ENCODE measurements at regions not wholly inside any gene's neighbourhood (a gene's known extent, or its start where the extent isn't known, plus 50 kb on each side); places are given as distances from the start of the nearest gene placed in this dataset.

- H3K9me3 ChIP-seq = no peaks in the 10 kb centered on the region
- TF ChIP-seq, protein P1, sequence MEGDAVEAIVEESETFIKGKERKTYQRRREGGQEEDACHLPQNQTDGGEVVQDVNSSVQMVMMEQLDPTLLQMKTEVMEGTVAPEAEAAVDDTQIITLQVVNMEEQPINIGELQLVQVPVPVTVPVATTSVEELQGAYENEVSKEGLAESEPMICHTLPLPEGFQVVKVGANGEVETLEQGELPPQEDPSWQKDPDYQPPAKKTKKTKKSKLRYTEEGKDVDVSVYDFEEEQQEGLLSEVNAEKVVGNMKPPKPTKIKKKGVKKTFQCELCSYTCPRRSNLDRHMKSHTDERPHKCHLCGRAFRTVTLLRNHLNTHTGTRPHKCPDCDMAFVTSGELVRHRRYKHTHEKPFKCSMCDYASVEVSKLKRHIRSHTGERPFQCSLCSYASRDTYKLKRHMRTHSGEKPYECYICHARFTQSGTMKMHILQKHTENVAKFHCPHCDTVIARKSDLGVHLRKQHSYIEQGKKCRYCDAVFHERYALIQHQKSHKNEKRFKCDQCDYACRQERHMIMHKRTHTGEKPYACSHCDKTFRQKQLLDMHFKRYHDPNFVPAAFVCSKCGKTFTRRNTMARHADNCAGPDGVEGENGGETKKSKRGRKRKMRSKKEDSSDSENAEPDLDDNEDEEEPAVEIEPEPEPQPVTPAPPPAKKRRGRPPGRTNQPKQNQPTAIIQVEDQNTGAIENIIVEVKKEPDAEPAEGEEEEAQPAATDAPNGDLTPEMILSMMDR (IDR thresholded peaks at IDR 0.05) = no peak
- ATAC-seq = no peak
- DNase-seq = no peak
- FAIRE-seq = peak; percentile 29
- intact Hi-C loops (cut with DNase I) = no loop called here
- no peak overlapping the region for H3K27ac ChIP-seq
- H3K4me1 ChIP-seq = no peaks in the 10 kb centered on the region
- no peak overlapping the region for H3K4me3 ChIP-seq
- WGBS, 2 donors = 80 to 82% methylated on average over 2 of the region's 2 CpGs
- no peaks in the 10 kb centered on the region for H3K27me3 ChIP-seq
- no peaks in the 10 kb centered on the region for H3K36me3 ChIP-seq
Measured at GRCh38 chrX:43469391-43470054, 186.6 kb upstream of the MAOA start.

- ATAC-seq (no peak), FAIRE-seq (no peak), DNase-seq (no peak)
- Histone ChIP-seq H3K36me3 (no peaks in the 10 kb centered on the region), H3K27ac (no peak overlapping the region), H3K4me1 (no peaks in the 10 kb centered on the region), H3K27me3 (peaks cover 0 to 12% (median 0%) of the 10 kb centered on the region in 4 donors), H3K9me3 (no peaks in the 10 kb centered on the region), H3K4me3 (no peak overlapping the region)
- 28 to 53% methylated on average over 2 of the region's 2 CpGs for WGBS, 2 donors
- intact Hi-C loops (cut with DNase I) = no loop called here
- TF ChIP-seq, protein P1 (IDR thresholded peaks at IDR 0.05) = no peak
Measured at GRCh38 chrX:43474321-43474720, 181.8 kb upstream of the MAOA start.

DNA sequence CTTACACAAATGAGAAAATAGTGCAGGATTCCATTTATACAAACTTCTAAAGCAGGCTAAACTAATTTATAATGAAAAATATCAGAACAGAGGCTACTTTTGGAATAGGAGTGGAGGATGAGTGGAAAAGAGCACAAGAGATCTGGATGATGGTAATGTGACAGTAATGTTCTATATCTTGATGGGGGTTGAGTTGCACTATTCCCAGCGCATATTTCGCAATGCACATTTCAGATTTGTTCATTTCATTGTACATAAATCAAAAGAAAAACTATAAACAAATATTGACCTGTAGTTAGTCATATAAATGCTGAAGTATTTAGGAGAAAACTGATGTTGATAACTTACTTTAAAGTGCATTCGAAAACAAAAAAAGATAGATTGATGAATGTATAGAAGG, 177.0 kb upstream of the MAOA start:
- intact Hi-C loops (cut with DNase I) = no loop called here
- no peak for DNase-seq
- 69 to 78% methylated on average over 3 of the region's 3 CpGs for WGBS, 2 donors
- no peak for ATAC-seq
- Histone ChIP-seq H3K9me3 (no peaks in the 10 kb centered on the region), H3K27me3 (peaks cover 0 to 29% (median 1%) of the 10 kb centered on the region in 4 donors), H3K4me1 (no peaks in the 10 kb centered on the region), H3K27ac (no peak overlapping the region), H3K4me3 (no peak overlapping the region), H3K36me3 (no peaks in the 10 kb centered on the region)
- FAIRE-seq = peak; percentile 90
- TF ChIP-seq, protein P1 (IDR thresholded peaks at IDR 0.05) = no peak

GRCh38 chrX:43479850-43480249, 176.2 kb upstream of the MAOA start:
- intact Hi-C loops (cut with DNase I) = no loop called here
- TF ChIP-seq, protein P1 (IDR thresholded peaks at IDR 0.05) = no peak
- no peak overlapping the region for H3K27ac ChIP-seq
- DNase-seq (no peak), FAIRE-seq (no peak), ATAC-seq (no peak)
- WGBS, 2 donors = 47 to 58% methylated on average over 4 of the region's 4 CpGs
- H3K4me3 ChIP-seq = no peak overlapping the region
- no peaks in the 10 kb centered on the region for H3K36me3 ChIP-seq
- H3K4me1 ChIP-seq = no peaks in the 10 kb centered on the region
- H3K27me3 ChIP-seq = peaks cover 0 to 29% (median 3%) of the 10 kb centered on the region in 4 donors
- no peaks in the 10 kb centered on the region for H3K9me3 ChIP-seq

DNA sequence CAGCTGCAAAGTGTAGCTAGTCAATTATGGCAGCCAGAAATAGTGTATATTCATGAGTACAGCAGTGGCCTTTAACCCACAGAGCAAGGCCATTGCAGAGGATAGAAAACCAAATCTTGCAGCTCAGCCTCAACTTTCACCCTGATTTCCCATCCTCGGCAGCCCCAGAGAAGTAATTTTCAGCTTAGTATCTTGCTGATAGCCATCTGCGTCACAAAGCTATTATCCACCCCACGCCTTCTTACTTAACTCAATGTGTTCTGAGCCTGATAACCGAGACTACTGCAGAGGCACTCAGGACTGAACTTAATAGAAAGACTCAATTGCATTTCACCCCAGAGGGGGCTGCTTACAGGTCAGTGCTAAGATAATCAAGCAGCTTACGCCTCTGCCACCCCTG, 174.5 kb upstream of the MAOA start:
- Histone ChIP-seq H3K9me3 (no peaks in the 10 kb centered on the region), H3K27ac (no peak overlapping the region), H3K27me3 (peaks cover 0 to 35% (median 3%) of the 10 kb centered on the region in 4 donors), H3K36me3 (no peaks in the 10 kb centered on the region), H3K4me3 (no peak overlapping the region), H3K4me1 (no peaks in the 10 kb centered on the region)
- intact Hi-C loops (cut with DNase I) = no loop called here
- 57 to 72% methylated on average over 5 of the region's 5 CpGs for WGBS, 2 donors
- DNase-seq (no peak), ATAC-seq (no peak), FAIRE-seq (no peak)
- TF ChIP-seq, protein P1 (IDR thresholded peaks at IDR 0.05) = no peak
